GM12874 (cell line): ENCODE measurements at regions not wholly inside any gene's neighbourhood (a gene's known extent, or its start where the extent isn't known, plus 50 kb on each side); places are given as distances from the start of the nearest gene placed in this dataset.

Experiments used
- CTCF ChIP-seq: IDR thresholded peaks from 2 replicates; pipeline ENCODE4 v1.5.1; 2011; ENCODE audit warnings: low read depth, mild to moderate bottlenecking, control low read depth, low read length, moderate library complexity; ENCODE audit not compliant: insufficient read depth

GRCh38 chr14:61150851-61151250 is 130.3 kb downstream of the TMEM30B start:
- no peak for TF ChIP-seq CTCF

- TF ChIP-seq CTCF, result no peak
Measured at GRCh38 chr14:61149896-61150295, 131.2 kb downstream of the TMEM30B start.

- no peak for TF ChIP-seq CTCF
Measured at GRCh38 chr14:61148742-61149350, 132.3 kb downstream of the TMEM30B start.

GRCh38 chr14:61147831-61148549 is 133.1 kb downstream of the TMEM30B start:
- TF ChIP-seq CTCF, result no peak

- TF ChIP-seq CTCF, result no peak
Measured at GRCh38 chr14:61147381-61147821, 133.7 kb downstream of the TMEM30B start.

- TF ChIP-seq CTCF, result no peak
Measured at GRCh38 chr14:61146899-61147298, 134.2 kb downstream of the TMEM30B start.

- no peak for TF ChIP-seq CTCF
Measured at GRCh38 chr14:61145903-61146481, 135.1 kb downstream of the TMEM30B start.
